GM23338 (cell line): ENCODE measurements at regions not wholly inside any gene's neighbourhood (a gene's known extent, or its start where the extent isn't known, plus 50 kb on each side); places are given as distances from the start of the nearest gene placed in this dataset.

ENCODE experiments used
- ATAC-seq: fragments of 200-7000 bp; cut with Tn5 transposase; 3 replicates; pipeline ENCODE4 v1.9.1; 2020
- DNase-seq: peaks from one replicate; pipeline ENCODE4 v3.0.0-alpha.2; 2015; ENCODE audit warnings: low spot score
- H2AFZ ChIP-seq: fragments of 200-600 bp; sonication (generic); 2 replicates; pipeline ENCODE4 v1.8.0; 2016; ENCODE audit warnings: antibody characterized with exemption, mild to moderate bottlenecking, moderate library complexity
- H3F3A ChIP-seq: fragments of 200-600 bp; sonication (generic); replicated peaks from 2 replicates; pipeline ENCODE4 v1.8.0; 2017; ENCODE audit warnings: antibody characterized with exemption, mixed run types, low read depth
- H3K27ac ChIP-seq: fragments of 200-600 bp; sonication (generic); 2 replicates; pipeline ENCODE4 v1.6.1; 2016; ENCODE audit warnings: low read depth
- H3K27me3 ChIP-seq: fragments of 200-600 bp; sonication (generic); 2 replicates; pipeline ENCODE4 v1.8.0; 2016; ENCODE audit warnings: mild to moderate bottlenecking, mixed run types, moderate library complexity; ENCODE audit not compliant: insufficient read depth
- H3K36me3 ChIP-seq: fragments of 200-600 bp; sonication (generic); 2 replicates; pipeline ENCODE4 v1.8.0; 2016; ENCODE audit warnings: mild to moderate bottlenecking; ENCODE audit not compliant: insufficient read depth
- H3K4me1 ChIP-seq: fragments of 200-600 bp; sonication (generic); 2 replicates; pipeline ENCODE4 v1.8.0; 2016; ENCODE audit warnings: mild to moderate bottlenecking, moderate library complexity; ENCODE audit not compliant: insufficient read depth
- H3K4me2 ChIP-seq: fragments of 200-600 bp; sonication (generic); 2 replicates; pipeline ENCODE4 v1.7.1; 2017; ENCODE audit warnings: mixed run types
- H3K4me3 ChIP-seq: fragments of 200-600 bp; sonication (generic); 2 replicates; pipeline ENCODE4 v1.6.1; 2016; ENCODE audit warnings: mixed run types
- H3K79me2 ChIP-seq: fragments of 200-600 bp; sonication (generic); replicated peaks from 2 replicates; pipeline ENCODE4 v1.8.0; 2017; ENCODE audit warnings: mild to moderate bottlenecking; ENCODE audit not compliant: insufficient read depth
- H3K9me2 ChIP-seq: fragments of 200-600 bp; sonication (generic); 2 replicates; pipeline ENCODE4 v1.8.0; 2017; ENCODE audit not compliant: insufficient read depth
- H4K20me1 ChIP-seq: fragments of 200-600 bp; sonication (generic); replicated peaks from 2 replicates; pipeline ENCODE4 v1.8.0; 2017; ENCODE audit warnings: mild to moderate bottlenecking; ENCODE audit not compliant: insufficient read depth
- H3K27ac Mint-ChIP-seq: 2 replicates; pipeline ENCODE4 v1.8.0; 2020; ENCODE audit warnings: inconsistent platforms, mild to moderate bottlenecking, moderate library complexity, mixed read lengths
- H3K27me3 Mint-ChIP-seq: 3 replicates; pipeline ENCODE4 v1.8.0; 2022; ENCODE audit warnings: low read depth, mild to moderate bottlenecking, moderate library complexity, mixed read lengths, inconsistent platforms; ENCODE audit not compliant: insufficient read depth, poor library complexity
- H3K36me3 Mint-ChIP-seq: 3 replicates; pipeline ENCODE4 v1.8.0; 2021; ENCODE audit warnings: low read depth, mild to moderate bottlenecking, inconsistent platforms, moderate library complexity, mixed read lengths
- H3K4me1 Mint-ChIP-seq: 3 replicates; pipeline ENCODE4 v1.8.0; 2020; ENCODE audit warnings: mild to moderate bottlenecking, inconsistent platforms, mixed read lengths
- H3K4me3 Mint-ChIP-seq: 3 replicates; pipeline ENCODE4 v1.8.0; 2021; ENCODE audit warnings: moderate library complexity, mild to moderate bottlenecking, inconsistent platforms, mixed read lengths
- H3K9me3 Mint-ChIP-seq: 3 replicates; pipeline ENCODE4 v1.8.0; 2020; ENCODE audit warnings: moderate library complexity, mild to moderate bottlenecking, inconsistent platforms, mixed read lengths
- ZNF462 ChIP-seq: fragments of 250-450 bp; sonication (Bioruptor Pico); IDR thresholded peaks from 2 replicates; pipeline ENCODE4 v1.5.0; 2020; ENCODE audit warnings: mild to moderate bottlenecking, moderate library complexity

GRCh38 chr4:127357765-127358164, 275.0 kb upstream of the INTU start (continued):
- TF ChIP-seq ZNF462 (CRISPR knock-in tag), result no peak

GRCh38 chr4:127362686-127363085, 270.1 kb upstream of the INTU start:
- H3K79me2 ChIP-seq, result no peaks in the 10 kb centered on the region
- ATAC-seq (no peak), DNase-seq (no peak)
- no peaks in the 10 kb centered on the region for H3F3A ChIP-seq
- no peak overlapping the region for H3K4me2 ChIP-seq
- peaks cover 6% of the 10 kb centered on the region; the same call in 1 of the 2 replicates for H3K9me2 ChIP-seq
- no peaks in the 10 kb centered on the region for H3K4me1 ChIP-seq
- H3K36me3 ChIP-seq, result no peaks in the 10 kb centered on the region
- H3K27ac ChIP-seq, result no peak overlapping the region
- Mint-ChIP-seq H3K4me1 (no peaks in the 10 kb centered on the region), H3K36me3 (no peaks in the 10 kb centered on the region), H3K4me3 (no peak overlapping the region), H3K9me3 (no peaks in the 10 kb centered on the region; the same call in 2 of the 3 replicates), H3K27me3 (no peaks in the 10 kb centered on the region), H3K27ac (no peak overlapping the region)
- TF ChIP-seq ZNF462 (CRISPR knock-in tag), result no peak
- H3K4me3 ChIP-seq, result no peak overlapping the region
- no peak overlapping the region for H2AFZ ChIP-seq
- H3K27me3 ChIP-seq, result no peaks in the 10 kb centered on the region
- H4K20me1 ChIP-seq, result no peaks in the 10 kb centered on the region
